Esophagus squamous epithelium (tissue), 5 donors: ENCODE measurements at regions not wholly inside any gene's neighbourhood (a gene's known extent, or its start where the extent isn't known, plus 50 kb on each side); places are given as distances from the start of the nearest gene placed in this dataset.

Source experiments
- DNase-seq: peaks from one replicate; lab custom pipeline; 2025; lab: John Stamatoyannopoulos, UW
- H3K27ac ChIP-seq, 4 donors: fragments of 200-600 bp; sonication (generic); one replicate each; pipeline ENCODE4 v1.5.1; 2016 to 2019; ENCODE audit warnings: mild to moderate bottlenecking in 1 of 4
- H3K27me3 ChIP-seq, 4 donors: fragments of 200-600 bp; sonication (generic); 1 replicate in 3 of 4; 2 replicates in 1 of 4; pipeline versions ENCODE4 v1.5.1 to v1.6.0; 2017 to 2021; ENCODE audit warnings: antibody characterized with exemption in 1 of 4
- H3K36me3 ChIP-seq, 3 donors: fragments of 200-600 bp; sonication (generic); one replicate each; pipeline ENCODE4 v1.5.1; 2016 to 2019
- H3K4me1 ChIP-seq, 3 donors: fragments of 200-600 bp; sonication (generic); one replicate each; pipeline ENCODE4 v1.5.1; 2017 to 2019
- H3K4me3 ChIP-seq, 4 donors: fragments of 200-600 bp; sonication (generic); 1 replicate in 3 of 4; 2 replicates in 1 of 4; pipeline ENCODE4 v1.5.1; 2016 to 2019; ENCODE audit warnings: mild to moderate bottlenecking in 2 of 4, moderate library complexity in 1 of 4
- H3K9me3 ChIP-seq, 3 donors: fragments of 200-600 bp; sonication (generic); one replicate each; pipeline ENCODE4 v1.5.1; 2016 to 2019
- CTCF ChIP-seq, 6 experiments: fragments of 450-650 bp in 4 of 6; fragments of 200-600 bp in 2 of 6; sonication (generic) in 2 of 6; IDR thresholded peaks; one replicate each; pipeline ENCODE4 v1.5.1; 2016 to 2019; ENCODE audit warnings: antibody characterized with exemption in 6 of 6, mild to moderate bottlenecking in 4 of 6, moderate library complexity in 4 of 6
- POLR2A ChIP-seq, 4 donors: fragments of 450-650 bp; IDR thresholded peaks; one replicate each; pipeline ENCODE4 v1.6.1; 2017; ENCODE audit warnings: antibody characterized with exemption in 4 of 4, mild to moderate bottlenecking in 4 of 4, moderate library complexity in 3 of 4
- WGBS, 2 donors: methylation state at CpG; one replicate each; pipeline ENCODE4 v1.1.5; 2018; 5-methylcytosine and 5-hydroxymethylcytosine counted together
- intact Hi-C: fragments of 100-400 bp; cut with DNase I; formaldehyde crosslinking; loops from one replicate; pipeline ENCODE4 v1.15.0; 2022
- donor health status: DM: yes; HTN: yes; CAD: no.

GRCh38 chr2:239895116-239895515, 130.0 kb downstream of the NDUFA10 start:
- WGBS, 2 donors: 64 to 86% methylated on average over 3 of the region's 3 CpGs
- Histone ChIP-seq H3K27ac (no peak overlapping the region), H3K4me1 (no peaks in the 10 kb centered on the region), H3K4me3 (no peak overlapping the region), H3K36me3 (no peaks in the 10 kb centered on the region), H3K9me3 (no peaks in the 10 kb centered on the region), H3K27me3 (peaks cover 0 to 44% (median 0%) of the 10 kb centered on the region in 4 donors)
- DNase-seq: no peak
- TF ChIP-seq POLR2A (IDR thresholded peaks at IDR 0.05) (no peak), CTCF (IDR thresholded peaks at IDR 0.05) (no peak)
- intact Hi-C loops: no loop called here

- WGBS, 2 donors: 71 to 72% methylated on average over 5 of the region's 5 CpGs
- Histone ChIP-seq H3K27me3 (peaks cover 0 to 47% (median 0%) of the 10 kb centered on the region in 4 donors), H3K4me3 (no peak overlapping the region), H3K36me3 (no peaks in the 10 kb centered on the region), H3K4me1 (no peaks in the 10 kb centered on the region), H3K9me3 (no peaks in the 10 kb centered on the region), H3K27ac (no peak overlapping the region)
- intact Hi-C loops: no loop called here
- TF ChIP-seq POLR2A (IDR thresholded peaks at IDR 0.05) (no peak), CTCF (IDR thresholded peaks at IDR 0.05) (no peak)
- no peak for DNase-seq
Observed at GRCh38 chr2:239894276-239894675, 130.9 kb downstream of the NDUFA10 start.

GRCh38 chr2:239893236-239893515, 132.0 kb downstream of the NDUFA10 start:
- intact Hi-C loops: no loop called here
- TF ChIP-seq CTCF (IDR thresholded peaks at IDR 0.05) (no peak), POLR2A (IDR thresholded peaks at IDR 0.05) (no peak)
- 32 to 54% methylated on average over 3 to 4 of the region's 4 CpGs for WGBS, 2 donors
- no peak for DNase-seq
- H3K36me3 ChIP-seq: no peaks in the 10 kb centered on the region
- H3K4me1 ChIP-seq: no peaks in the 10 kb centered on the region
- H3K27ac ChIP-seq: no peak overlapping the region
- H3K27me3 ChIP-seq: peaks cover 0 to 45% (median 0%) of the 10 kb centered on the region in 4 donors
- no peak overlapping the region for H3K4me3 ChIP-seq
- H3K9me3 ChIP-seq: no peaks in the 10 kb centered on the region

GRCh38 chr2:239892441-239893235, 132.5 kb downstream of the NDUFA10 start:
- 85 to 95% methylated on average over 14 to 17 of the region's 18 CpGs for WGBS, 2 donors
- TF ChIP-seq CTCF (IDR thresholded peaks at IDR 0.05): no peak
- TF ChIP-seq POLR2A (IDR thresholded peaks at IDR 0.05): no peak
- Histone ChIP-seq H3K4me1 (peaks cover 0 to 4% (median 3%) of the 10 kb centered on the region in 3 donors), H3K27me3 (peaks cover 0 to 40% (median 0%) of the 10 kb centered on the region in 4 donors), H3K27ac (no peak overlapping the region), H3K4me3 (no peak overlapping the region), H3K36me3 (no peaks in the 10 kb centered on the region), H3K9me3 (no peaks in the 10 kb centered on the region)
- intact Hi-C loops: no loop called here
- no peak for DNase-seq

- no peaks in the 10 kb centered on the region for H3K36me3 ChIP-seq
- intact Hi-C loops: no loop called here
- 73 to 90% methylated on average over 2 to 3 of the region's 3 CpGs for WGBS, 2 donors
- no peaks in the 10 kb centered on the region for H3K9me3 ChIP-seq
- no peak overlapping the region for H3K27ac ChIP-seq
- DNase-seq: no peak
- TF ChIP-seq POLR2A (IDR thresholded peaks at IDR 0.05): no peak
- TF ChIP-seq CTCF (IDR thresholded peaks at IDR 0.05): peak in 1 of 6 experiments; percentile 15
- H3K27me3 ChIP-seq: peaks cover 0 to 37% (median 0%) of the 10 kb centered on the region in 4 donors
- H3K4me1 ChIP-seq: peaks cover 0 to 4% (median 3%) of the 10 kb centered on the region in 3 donors
- H3K4me3 ChIP-seq: no peak overlapping the region
Observed at GRCh38 chr2:239891698-239892097, 133.4 kb downstream of the NDUFA10 start.
